Caco-2 (cell line): ENCODE measurements at regions not wholly inside any gene's neighbourhood (a gene's known extent, or its start where the extent isn't known, plus 50 kb on each side); places are given as distances from the start of the nearest gene placed in this dataset.
"Not testable (repeated sequence)": the region's sequence is repeated elsewhere in the genome, so short reads cannot be mapped to it uniquely, and the experiment has no call there.

Experiments
- BruUV-seq: library from RNA; stranded (reverse); fragments of 400-500 nt; replicated peaks from 2 replicates; lab custom pipeline; 2021; lab: Mats Ljungman, UMichigan
- CTCF ChIA-PET: fragments of 300-600 bp; sonication (Branson Sonifier 250); formaldehyde crosslinking; loops from one replicate; lab custom pipeline; 2022; ENCODE audit warnings: antibody characterized with exemption; lab: Charles Lee
- POLR2A ChIA-PET: fragments of 300-600 bp; sonication (Branson Sonifier 250); formaldehyde crosslinking; loops from one replicate; lab custom pipeline; 2022; ENCODE audit warnings: antibody characterized with exemption; lab: Charles Lee
- DNase-seq, 2 experiments: peaks; one replicate each; pipeline versions ENCODE4 v3.0.0 to v3.0.0-alpha.2; 2020 to 2022
- H3K27me3 ChIP-seq: replicated peaks from 2 replicates; pipeline ENCODE4 v1.6.0; 2011; ENCODE audit warnings: low read length; ENCODE audit not compliant: control insufficient read depth, insufficient read depth
- H3K36me3 ChIP-seq: 2 replicates; pipeline ENCODE4 v1.5.1; 2011; ENCODE audit warnings: low read length; ENCODE audit not compliant: control insufficient read depth, insufficient read depth
- H3K4me1 ChIP-seq: fragments of 250-450 bp; sonication (Bioruptor Pico); 2 replicates; pipeline ENCODE4 v1.5.1; 2020; ENCODE audit warnings: mild to moderate bottlenecking
- H3K4me3 ChIP-seq: 2 replicates; pipeline ENCODE4 v1.5.1; 2011; ENCODE audit warnings: low read depth, mild to moderate bottlenecking, control low read depth, low read length
- H3K9me3 ChIP-seq: fragments of 250-450 bp; sonication (Bioruptor Pico); 2 replicates; pipeline ENCODE4 v1.5.1; 2020; ENCODE audit warnings: mild to moderate bottlenecking, moderate library complexity
- H3K27ac Mint-ChIP-seq: one replicate; pipeline ENCODE4 v1.8.0; 2022; ENCODE audit warnings: mixed read lengths; ENCODE audit not compliant: unreplicated experiment
- H3K27me3 Mint-ChIP-seq: one replicate; pipeline ENCODE4 v1.8.0; 2022; ENCODE audit warnings: mixed read lengths; ENCODE audit not compliant: insufficient read depth, unreplicated experiment
- H3K36me3 Mint-ChIP-seq: one replicate; pipeline ENCODE4 v1.8.0; 2022; ENCODE audit warnings: mild to moderate bottlenecking, mixed read lengths; ENCODE audit not compliant: insufficient read depth, unreplicated experiment
- H3K4me1 Mint-ChIP-seq: one replicate; pipeline ENCODE4 v1.8.0; 2022; ENCODE audit warnings: low read depth, mixed read lengths; ENCODE audit not compliant: unreplicated experiment
- H3K4me3 Mint-ChIP-seq: one replicate; pipeline ENCODE4 v1.8.0; 2022; ENCODE audit warnings: mild to moderate bottlenecking, moderate library complexity, mixed read lengths; ENCODE audit not compliant: unreplicated experiment
- H3K9me3 Mint-ChIP-seq: one replicate; pipeline ENCODE4 v1.8.0; 2022; ENCODE audit warnings: mixed read lengths; ENCODE audit not compliant: unreplicated experiment
- intact Hi-C: fragments of 100-400 bp; cut with micrococcal nuclease; formaldehyde crosslinking; loops from one replicate; pipeline ENCODE4 v1.10.0; 2022; ENCODE audit not compliant: unreplicated experiment
- TF ChIP-seq, protein P1 (sequence below), 2 experiments: fragments of 200-600 bp in 1 of 2; IDR thresholded peaks; 1 replicate in 1 of 2; 2 replicates in 1 of 2; pipeline versions ENCODE4 v1.5.1 to v1.8.0; 2011 to 2022; ENCODE audit warnings: antibody characterized with exemption in 1 of 2, control low read depth in 1 of 2, inconsistent platforms in 1 of 2, low read depth in 1 of 2, low read length in 1 of 2, mild to moderate bottlenecking in 1 of 2, moderate library complexity in 1 of 2; ENCODE audit not compliant: insufficient read depth in 1 of 2, severe bottlenecking in 1 of 2, unreplicated experiment in 1 of 2

DNA sequence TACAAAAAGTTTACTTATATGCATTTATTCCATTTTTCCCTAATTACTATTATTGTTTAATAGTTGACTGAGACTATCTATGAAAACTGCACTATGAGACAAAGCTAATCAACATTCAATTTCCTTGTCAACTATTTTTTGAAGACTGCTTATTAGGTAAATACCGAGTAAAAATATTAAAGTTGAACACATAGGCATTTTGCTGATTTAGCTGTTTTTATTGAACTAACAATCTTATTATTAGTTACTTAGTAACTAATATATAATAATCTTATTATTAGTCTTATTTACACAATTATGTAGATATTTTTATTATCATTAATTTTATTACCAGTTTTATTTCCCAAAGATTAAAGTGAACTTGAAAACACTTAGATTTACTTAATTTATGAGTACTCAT is 728.8 kb downstream of the TENT5A start:
- no peaks in the 10 kb centered on the region for H3K36me3 ChIP-seq
- H3K27me3 ChIP-seq, result no peaks in the 10 kb centered on the region
- ChIA-PET CTCF (no interaction called here), POLR2A (no interaction called here)
- H3K9me3 Mint-ChIP-seq, result peaks cover 24% of the 10 kb centered on the region
- H3K4me1 Mint-ChIP-seq, result no peaks in the 10 kb centered on the region
- no peak overlapping the region for H3K4me3 Mint-ChIP-seq
- H3K4me1 ChIP-seq, result no peaks in the 10 kb centered on the region
- no peaks in the 10 kb centered on the region for H3K27me3 Mint-ChIP-seq
- no peak overlapping the region for H3K4me3 ChIP-seq
- no peak overlapping the region for H3K27ac Mint-ChIP-seq
- H3K9me3 ChIP-seq, result peaks cover 7% of the 10 kb centered on the region
- H3K36me3 Mint-ChIP-seq, result no peaks in the 10 kb centered on the region
- no peak for DNase-seq
- intact Hi-C loops, result loop anchor here (5.0 kb wide), 1 partner anchor 1126 kb away; no protein-coding TSS in a partner anchor
- TF ChIP-seq, protein P1, sequence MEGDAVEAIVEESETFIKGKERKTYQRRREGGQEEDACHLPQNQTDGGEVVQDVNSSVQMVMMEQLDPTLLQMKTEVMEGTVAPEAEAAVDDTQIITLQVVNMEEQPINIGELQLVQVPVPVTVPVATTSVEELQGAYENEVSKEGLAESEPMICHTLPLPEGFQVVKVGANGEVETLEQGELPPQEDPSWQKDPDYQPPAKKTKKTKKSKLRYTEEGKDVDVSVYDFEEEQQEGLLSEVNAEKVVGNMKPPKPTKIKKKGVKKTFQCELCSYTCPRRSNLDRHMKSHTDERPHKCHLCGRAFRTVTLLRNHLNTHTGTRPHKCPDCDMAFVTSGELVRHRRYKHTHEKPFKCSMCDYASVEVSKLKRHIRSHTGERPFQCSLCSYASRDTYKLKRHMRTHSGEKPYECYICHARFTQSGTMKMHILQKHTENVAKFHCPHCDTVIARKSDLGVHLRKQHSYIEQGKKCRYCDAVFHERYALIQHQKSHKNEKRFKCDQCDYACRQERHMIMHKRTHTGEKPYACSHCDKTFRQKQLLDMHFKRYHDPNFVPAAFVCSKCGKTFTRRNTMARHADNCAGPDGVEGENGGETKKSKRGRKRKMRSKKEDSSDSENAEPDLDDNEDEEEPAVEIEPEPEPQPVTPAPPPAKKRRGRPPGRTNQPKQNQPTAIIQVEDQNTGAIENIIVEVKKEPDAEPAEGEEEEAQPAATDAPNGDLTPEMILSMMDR (IDR thresholded peaks at IDR 0.05; ENCODE audit: insufficient read depth in 1 of 2, low read depth in 1 of 2, low read length in 1 of 2, severe bottlenecking in 1 of 2, unreplicated experiment in 1 of 2), result no peak
- no TSS peak for BruUV-seq

DNA sequence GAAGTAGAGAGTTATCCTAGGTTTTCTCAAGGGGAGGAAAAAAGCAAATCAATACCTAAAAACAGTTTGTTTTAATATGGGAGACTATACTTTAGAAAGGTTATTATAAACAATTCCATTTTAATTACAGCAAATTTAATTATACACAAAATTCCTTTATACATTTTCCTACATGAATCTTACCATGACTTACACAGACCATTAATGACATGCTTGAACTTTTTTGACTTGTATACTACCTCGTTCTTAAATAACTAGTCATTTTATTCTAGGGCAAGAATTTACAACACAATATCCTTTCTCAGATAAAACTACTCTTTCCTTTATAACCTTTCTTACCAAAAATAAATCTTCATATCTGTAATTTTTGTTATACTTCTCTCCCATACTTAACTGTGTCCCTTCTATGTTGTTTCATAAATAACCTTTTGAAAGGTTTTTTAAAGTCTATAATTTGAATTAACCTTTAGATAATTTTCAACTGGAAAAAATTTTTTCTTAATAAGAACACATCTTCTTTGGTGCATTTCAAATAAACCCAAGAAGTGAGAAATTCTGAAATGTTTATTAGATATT is 729.4 kb downstream of the TENT5A start:
- ChIA-PET POLR2A (interaction anchor here (0.5 kb wide), 1 partner anchor 443 kb away, joined by 3 read pairs; no protein-coding TSS in a partner anchor), CTCF (no interaction called here)
- Mint-ChIP-seq H3K9me3 (peaks cover 24% of the 10 kb centered on the region), H3K27me3 (no peaks in the 10 kb centered on the region), H3K36me3 (no peaks in the 10 kb centered on the region), H3K4me1 (no peaks in the 10 kb centered on the region), H3K27ac (no peak overlapping the region), H3K4me3 (no peak overlapping the region)
- Histone ChIP-seq H3K27me3 (no peaks in the 10 kb centered on the region), H3K36me3 (no peaks in the 10 kb centered on the region), H3K4me3 (no peak overlapping the region), H3K4me1 (no peaks in the 10 kb centered on the region), H3K9me3 (peaks cover 7% of the 10 kb centered on the region)
- DNase-seq, result no peak
- intact Hi-C loops, result loop anchor here (5.0 kb wide), 1 partner anchor 1126 kb away; no protein-coding TSS in a partner anchor
- TF ChIP-seq, protein P1 (IDR thresholded peaks at IDR 0.05; ENCODE audit: insufficient read depth in 1 of 2, low read depth in 1 of 2, low read length in 1 of 2, severe bottlenecking in 1 of 2, unreplicated experiment in 1 of 2), result no peak
- BruUV-seq, result no TSS peak

DNA sequence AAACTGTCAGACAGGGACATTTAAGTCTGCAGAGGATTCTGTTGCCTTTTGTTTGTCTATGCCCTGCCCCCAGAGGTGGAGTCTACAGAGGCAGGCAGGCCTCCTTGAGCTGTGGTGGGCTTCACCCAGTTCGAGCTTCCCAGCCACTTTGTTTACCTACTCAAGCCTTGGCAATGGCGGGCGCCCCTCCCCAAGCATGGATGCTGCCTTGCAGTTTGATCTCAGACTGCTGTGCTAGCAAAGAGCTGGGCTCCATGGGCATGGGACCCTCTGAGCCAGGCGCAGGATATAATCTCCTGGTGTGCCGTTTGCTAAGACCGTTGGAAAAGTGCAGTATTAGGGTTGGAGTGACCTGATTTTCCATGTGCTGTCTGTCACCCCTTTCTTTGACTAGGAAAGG is 734.9 kb downstream of the TENT5A start:
- H3K27me3 Mint-ChIP-seq, H3K27ac Mint-ChIP-seq, DNase-seq, H3K9me3 ChIP-seq, H3K36me3 Mint-ChIP-seq, H3K27me3 ChIP-seq, CTCF ChIA-PET, POLR2A ChIA-PET, H3K36me3 ChIP-seq, H3K4me1 ChIP-seq, intact Hi-C loops, H3K4me3 ChIP-seq, BruUV-seq, H3K4me3 Mint-ChIP-seq, H3K4me1 Mint-ChIP-seq: not testable (repeated sequence)
- H3K9me3 Mint-ChIP-seq, result peaks cover 16% of the 10 kb centered on the region
